SK-N-SH (cell line): ENCODE measurements at regions not wholly inside any gene's neighbourhood (a gene's known extent, or its start where the extent isn't known, plus 50 kb on each side); places are given as distances from the start of the nearest gene placed in this dataset.

ENCODE experiments used
- CTCF ChIP-seq: fragments of 200-600 bp; sonication (generic); IDR thresholded peaks from 2 replicates; pipeline ENCODE4 v1.6.1; 2017; ENCODE audit warnings: antibody characterized with exemption, mild to moderate bottlenecking, moderate library complexity
- ELF1 ChIP-seq: IDR thresholded peaks from 2 replicates; pipeline ENCODE4 v1.4.0; 2012
- FOXM1 ChIP-seq: IDR thresholded peaks from 2 replicates; pipeline ENCODE4 v1.4.0; 2012; ENCODE audit warnings: low read depth, mild to moderate bottlenecking
- GABPA ChIP-seq: IDR thresholded peaks from 2 replicates; pipeline ENCODE4 v1.4.0; 2012; ENCODE audit warnings: low read depth, mild to moderate bottlenecking
- NRF1 ChIP-seq: IDR thresholded peaks from 2 replicates; pipeline ENCODE4 v1.6.1; 2012; ENCODE audit warnings: low read depth, mild to moderate bottlenecking, low read length
- TCF12 ChIP-seq: IDR thresholded peaks from 2 replicates; pipeline ENCODE4 v1.4.0; 2012
- USF1 ChIP-seq: IDR thresholded peaks from 2 replicates; pipeline ENCODE4 v1.4.0; 2012; ENCODE audit warnings: low read depth, borderline replicate concordance
- TF ChIP-seq, protein P1 (sequence below): IDR thresholded peaks from 2 replicates; pipeline ENCODE4 v1.4.0; 2012; ENCODE audit warnings: low read depth

GRCh38 chr5:45171563-45171962 lies 362.8 kb downstream of the MRPS30 start:
- TF ChIP-seq, protein P1, sequence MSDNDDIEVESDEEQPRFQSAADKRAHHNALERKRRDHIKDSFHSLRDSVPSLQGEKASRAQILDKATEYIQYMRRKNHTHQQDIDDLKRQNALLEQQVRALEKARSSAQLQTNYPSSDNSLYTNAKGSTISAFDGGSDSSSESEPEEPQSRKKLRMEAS, result no peak
- TF ChIP-seq ELF1 (no peak), GABPA (no peak), TCF12 (no peak), CTCF (no peak), NRF1 (no peak), USF1 (no peak), FOXM1 (no peak)
